ENCODE measurements at regions not wholly inside any gene's neighbourhood (a gene's known extent, or its start where the extent isn't known, plus 50 kb on each side); places are given as distances from the start of the nearest gene placed in this dataset.

GRCh38 chr1:81312272-81312754 lies 488.4 kb upstream of the ADGRL2 start:
- no peak for TF ChIP-seq CTCF (IDR thresholded peaks at IDR 0.05; ENCODE audit: unreplicated experiment)
- DNase-seq, result no peak
- no TSS peak for BruUV-seq (replicated peaks)
- Mint-ChIP-seq H3K36me3 (ENCODE audit: insufficient read depth, unreplicated experiment) (no peaks in the 10 kb centered on the region), H3K9me3 (ENCODE audit: low read depth, unreplicated experiment) (no peaks in the 10 kb centered on the region), H3K4me3 (ENCODE audit: low read depth, unreplicated experiment) (no peak overlapping the region), H3K27me3 (ENCODE audit: unreplicated experiment) (no peaks in the 10 kb centered on the region), H3K4me1 (ENCODE audit: low read depth, unreplicated experiment) (no peaks in the 10 kb centered on the region), H3K27ac (ENCODE audit: unreplicated experiment) (no peak overlapping the region)
- CTCF ChIA-PET, result no interaction called here
- intact Hi-C loops (cut with micrococcal nuclease; ENCODE audit: unreplicated experiment), result no loop called here

- no peaks in the 10 kb centered on the region for H3K4me1 Mint-ChIP-seq (ENCODE audit: low read depth, unreplicated experiment)
- H3K27me3 Mint-ChIP-seq (ENCODE audit: unreplicated experiment), result no peaks in the 10 kb centered on the region
- BruUV-seq (replicated peaks), result no TSS peak
- H3K27ac Mint-ChIP-seq (ENCODE audit: unreplicated experiment), result no peak overlapping the region
- no peak for TF ChIP-seq CTCF (IDR thresholded peaks at IDR 0.05; ENCODE audit: unreplicated experiment)
- no peaks in the 10 kb centered on the region for H3K36me3 Mint-ChIP-seq (ENCODE audit: insufficient read depth, unreplicated experiment)
- no peaks in the 10 kb centered on the region for H3K9me3 Mint-ChIP-seq (ENCODE audit: low read depth, unreplicated experiment)
- H3K4me3 Mint-ChIP-seq (ENCODE audit: low read depth, unreplicated experiment), result no peak overlapping the region
- CTCF ChIA-PET, result no interaction called here
- no peak for DNase-seq
- intact Hi-C loops (cut with micrococcal nuclease; ENCODE audit: unreplicated experiment), result no loop called here
Measured at GRCh38 chr1:81310250-81310649, 490.5 kb upstream of the ADGRL2 start.

GRCh38 chr1:81308191-81308590 lies 492.5 kb upstream of the ADGRL2 start:
- H3K4me1 Mint-ChIP-seq (ENCODE audit: low read depth, unreplicated experiment), result no peaks in the 10 kb centered on the region
- H3K9me3 Mint-ChIP-seq (ENCODE audit: low read depth, unreplicated experiment), result no peaks in the 10 kb centered on the region
- H3K4me3 Mint-ChIP-seq (ENCODE audit: low read depth, unreplicated experiment), result no peak overlapping the region
- intact Hi-C loops (cut with micrococcal nuclease; ENCODE audit: unreplicated experiment), result loop anchor here (10.0 kb wide), 2 partner anchors 237 to 497 kb away; partner anchors contain the start of gene ADGRL2
- no peaks in the 10 kb centered on the region for H3K36me3 Mint-ChIP-seq (ENCODE audit: insufficient read depth, unreplicated experiment)
- no TSS peak for BruUV-seq (replicated peaks)
- CTCF ChIA-PET, result no interaction called here
- TF ChIP-seq CTCF (IDR thresholded peaks at IDR 0.05; ENCODE audit: unreplicated experiment), result no peak
- no peak overlapping the region for H3K27ac Mint-ChIP-seq (ENCODE audit: unreplicated experiment)
- H3K27me3 Mint-ChIP-seq (ENCODE audit: unreplicated experiment), result no peaks in the 10 kb centered on the region
- DNase-seq, result no peak

- Mint-ChIP-seq H3K9me3 (ENCODE audit: low read depth, unreplicated experiment) (no peaks in the 10 kb centered on the region), H3K4me1 (ENCODE audit: low read depth, unreplicated experiment) (no peaks in the 10 kb centered on the region), H3K36me3 (ENCODE audit: insufficient read depth, unreplicated experiment) (no peaks in the 10 kb centered on the region), H3K27ac (ENCODE audit: unreplicated experiment) (no peak overlapping the region), H3K4me3 (ENCODE audit: low read depth, unreplicated experiment) (no peak overlapping the region), H3K27me3 (ENCODE audit: unreplicated experiment) (no peaks in the 10 kb centered on the region)
- TF ChIP-seq CTCF (IDR thresholded peaks at IDR 0.05; ENCODE audit: unreplicated experiment), result no peak
- intact Hi-C loops (cut with micrococcal nuclease; ENCODE audit: unreplicated experiment), result loop anchor here (10.0 kb wide), 2 partner anchors 237 to 497 kb away; partner anchors contain the start of gene ADGRL2
- no peak for DNase-seq
- CTCF ChIA-PET, result no interaction called here
- no TSS peak for BruUV-seq (replicated peaks)
Measured at GRCh38 chr1:81307786-81308185, 492.9 kb upstream of the ADGRL2 start.
